Common myeloid progenitor, CD34-positive (primary cell): ENCODE measurements at regions not wholly inside any gene's neighbourhood (a gene's known extent, or its start where the extent isn't known, plus 50 kb on each side); places are given as distances from the start of the nearest gene placed in this dataset.

Experiments used
- CTCF ChIA-PET: fragments of 350-600 bp; sonication (Branson Sonifier 250); formaldehyde crosslinking; loops from one replicate; lab custom pipeline; 2021; ENCODE audit warnings: antibody characterized with exemption; lab: Charles Lee
- POLR2A ChIA-PET: fragments of 350-600 bp; sonication (Branson Sonifier 250); formaldehyde crosslinking; loops from one replicate; lab custom pipeline; 2021; ENCODE audit warnings: antibody characterized with exemption; lab: Charles Lee
- DNase-seq, 3 donors: peaks; one replicate each; pipeline versions ENCODE4 v3.0.0 to v3.0.0-alpha.2; 2013
- H3K27ac ChIP-seq, 2 experiments: 1 replicate in 1 of 2; 2 replicates in 1 of 2; pipeline ENCODE4 v1.7.0; 2013; ENCODE audit warnings: inconsistent platforms in 2 of 2, low read length in 2 of 2, mild to moderate bottlenecking in 2 of 2, low read depth in 1 of 2, moderate library complexity in 1 of 2; ENCODE audit not compliant: severe bottlenecking in 2 of 2, insufficient read depth in 1 of 2, poor library complexity in 1 of 2
- H3K27me3 ChIP-seq, 5 experiments: replicated peaks in 2 of 5; 1 replicate in 3 of 5; 2 replicates in 2 of 5; pipeline versions ENCODE4 v1.6.1 to v1.7.0; 2013; ENCODE audit warnings: low read length in 4 of 5, mild to moderate bottlenecking in 2 of 5, moderate library complexity in 2 of 5, inconsistent platforms in 1 of 5; ENCODE audit not compliant: insufficient read depth in 5 of 5, control insufficient read depth in 4 of 5
- H3K36me3 ChIP-seq, 4 experiments: 1 replicate in 2 of 4; 2 replicates in 2 of 4; pipeline versions ENCODE4 v1.6.1 to v1.7.0; 2013; ENCODE audit warnings: low read length in 3 of 4, control low read depth in 1 of 4, mild to moderate bottlenecking in 1 of 4; ENCODE audit not compliant: control insufficient read depth in 4 of 4, insufficient read depth in 4 of 4
- H3K4me1 ChIP-seq, 4 experiments: 1 replicate in 3 of 4; 2 replicates in 1 of 4; pipeline versions ENCODE4 v1.6.1 to v1.7.1; 2013; ENCODE audit warnings: low read length in 3 of 4, mild to moderate bottlenecking in 3 of 4, control low read depth in 1 of 4, inconsistent platforms in 1 of 4, moderate library complexity in 1 of 4; ENCODE audit not compliant: control insufficient read depth in 4 of 4, insufficient read depth in 4 of 4; ENCODE audit errors: control extremely low read depth in 1 of 4
- H3K4me3 ChIP-seq, 7 experiments: 1 replicate in 4 of 7; 2 replicates in 3 of 7; pipeline versions ENCODE4 v1.5.1 to v1.7.0; 2013; ENCODE audit warnings: mild to moderate bottlenecking in 7 of 7, low read length in 6 of 7, moderate library complexity in 6 of 7, inconsistent platforms in 2 of 7, low read depth in 2 of 7, control low read depth in 1 of 7; ENCODE audit not compliant: insufficient read depth in 4 of 7, control insufficient read depth in 1 of 7; ENCODE audit errors: extremely low read depth in 1 of 7
- H3K9me3 ChIP-seq, 5 experiments: 1 replicate in 4 of 5; 2 replicates in 1 of 5; pipeline versions ENCODE4 v1.6.1 to v1.7.1; 2013; ENCODE audit warnings: low read length in 4 of 5, mild to moderate bottlenecking in 2 of 5, inconsistent platforms in 1 of 5, low read depth in 1 of 5, moderate library complexity in 1 of 5; ENCODE audit not compliant: control insufficient read depth in 4 of 5, insufficient read depth in 2 of 5; ENCODE audit errors: control extremely low read depth in 1 of 5
- WGBS: methylation state at CpG from one replicate; pipeline ENCODE4 v1.1.5; 2013; ENCODE audit not compliant: insufficient coverage; 5-methylcytosine and 5-hydroxymethylcytosine counted together

GRCh38 chr14:85102591-85102990, 427.4 kb upstream of the FLRT2 start:
- H3K27ac ChIP-seq, result no peak overlapping the region
- H3K27me3 ChIP-seq, result no peaks in the 10 kb centered on the region
- ChIA-PET CTCF (no interaction called here), POLR2A (no interaction called here)
- WGBS, result no CpG with 5 or more reads among the region's 1 CpG
- no peak overlapping the region for H3K4me3 ChIP-seq
- no peaks in the 10 kb centered on the region for H3K9me3 ChIP-seq
- DNase-seq, result no peak
- no peaks in the 10 kb centered on the region for H3K4me1 ChIP-seq
- H3K36me3 ChIP-seq, result no peaks in the 10 kb centered on the region

- Histone ChIP-seq H3K36me3 (no peaks in the 10 kb centered on the region), H3K4me1 (no peaks in the 10 kb centered on the region), H3K9me3 (no peaks in the 10 kb centered on the region), H3K27me3 (no peaks in the 10 kb centered on the region), H3K4me3 (no peak overlapping the region), H3K27ac (no peak overlapping the region)
- POLR2A ChIA-PET, result no interaction called here
- no peak for DNase-seq
- CTCF ChIA-PET, result no interaction called here
- 100% methylated on average over 1 of the region's 2 CpGs for WGBS
Observed at GRCh38 chr14:85106506-85106905, 423.4 kb upstream of the FLRT2 start.

- CTCF ChIA-PET, result no interaction called here
- Histone ChIP-seq H3K27me3 (no peaks in the 10 kb centered on the region), H3K9me3 (peaks cover 0 to 5% (median 3%) of the 10 kb centered on the region in 5 experiments), H3K27ac (no peak overlapping the region), H3K4me1 (no peaks in the 10 kb centered on the region), H3K4me3 (no peak overlapping the region), H3K36me3 (no peaks in the 10 kb centered on the region)
- no peak for DNase-seq
- POLR2A ChIA-PET, result no interaction called here
- WGBS, result 96% methylated on average over 2 of the region's 2 CpGs
Observed at GRCh38 chr14:85112762-85113161, 417.2 kb upstream of the FLRT2 start.

- Histone ChIP-seq H3K4me3 (no peak overlapping the region), H3K9me3 (peaks cover 0 to 5% (median 3%) of the 10 kb centered on the region in 5 experiments), H3K36me3 (no peaks in the 10 kb centered on the region), H3K27ac (no peak overlapping the region), H3K4me1 (no peaks in the 10 kb centered on the region), H3K27me3 (no peaks in the 10 kb centered on the region)
- DNase-seq, result no peak
- ChIA-PET CTCF (no interaction called here), POLR2A (no interaction called here)
- WGBS, result no CpG with 5 or more reads among the region's 1 CpG
Observed at GRCh38 chr14:85115921-85116320, 414.0 kb upstream of the FLRT2 start.

GRCh38 chr14:85118274-85118673, 411.7 kb upstream of the FLRT2 start:
- no peaks in the 10 kb centered on the region for H3K27me3 ChIP-seq
- no peaks in the 10 kb centered on the region for H3K36me3 ChIP-seq
- no peaks in the 10 kb centered on the region for H3K4me1 ChIP-seq
- CTCF ChIA-PET, result no interaction called here
- H3K27ac ChIP-seq, result no peak overlapping the region
- no peak for DNase-seq
- no peak overlapping the region for H3K4me3 ChIP-seq
- POLR2A ChIA-PET, result no interaction called here
- 90% methylated on average over 3 of the region's 5 CpGs for WGBS
- H3K9me3 ChIP-seq, result peaks cover 0 to 2% (median 0%) of the 10 kb centered on the region in 5 experiments

GRCh38 chr14:85122690-85123089, 407.3 kb upstream of the FLRT2 start:
- DNase-seq, result no peak
- CTCF ChIA-PET, result no interaction called here
- Histone ChIP-seq H3K9me3 (peaks cover 0 to 2% (median 0%) of the 10 kb centered on the region in 5 experiments), H3K36me3 (no peaks in the 10 kb centered on the region), H3K4me3 (no peak overlapping the region), H3K4me1 (no peaks in the 10 kb centered on the region), H3K27me3 (no peaks in the 10 kb centered on the region), H3K27ac (no peak overlapping the region)
- POLR2A ChIA-PET, result no interaction called here

GRCh38 chr14:85123755-85124154, 406.2 kb upstream of the FLRT2 start:
- POLR2A ChIA-PET, result no interaction called here
- Histone ChIP-seq H3K27me3 (no peaks in the 10 kb centered on the region), H3K9me3 (peaks cover 0 to 2% (median 0%) of the 10 kb centered on the region in 5 experiments), H3K27ac (no peak overlapping the region), H3K4me3 (no peak overlapping the region), H3K4me1 (no peaks in the 10 kb centered on the region), H3K36me3 (no peaks in the 10 kb centered on the region)
- no peak for DNase-seq
- CTCF ChIA-PET, result no interaction called here
- no CpG with 5 or more reads among the region's 2 CpGs for WGBS
